A549 (cell line): ENCODE measurements at regions not wholly inside any gene's neighbourhood (a gene's known extent, or its start where the extent isn't known, plus 50 kb on each side); places are given as distances from the start of the nearest gene placed in this dataset.

Experiments
- ATAC-seq, 2 experiments: fragments of 200-7000 bp in 1 of 2; fragments of >200 bp in 1 of 2; cut with Nextera tagmentation in 1 of 2; cut with Tn5 transposase in 1 of 2; 3 replicates each; pipeline versions ENCODE4 v1.8.0 to v1.9.1; 2018 to 2020; ENCODE audit warnings: mild to moderate bottlenecking in 1 of 2, moderate library complexity in 1 of 2
- CTCF ChIA-PET: fragments of 300-600 bp; sonication (Branson Sonifier 250); formaldehyde crosslinking; extraction: SDS; loops from one replicate; lab custom pipeline; 2021; ENCODE audit warnings: antibody characterized with exemption, inconsistent platforms; lab: Yijun Ruan, JAX
- POLR2A ChIA-PET: fragments of 350-600 bp; formaldehyde crosslinking; extraction: SDS; loops from one replicate; lab custom pipeline; 2021; ENCODE audit warnings: antibody characterized with exemption, inconsistent platforms; lab: Yijun Ruan, JAX
- DNase-seq, 2 experiments: peaks; one replicate each; pipeline versions ENCODE4 v3.0.0 to v3.0.0-alpha.2; 2011 to 2016; ENCODE audit warnings: low read depth in 1 of 2, low spot score in 1 of 2
- FAIRE-seq: peaks from 2 replicates; lab custom pipeline; 2011; peaks lifted over from hg19 to GRCh38; lab: Jason Lieb, UNC
- H3K27ac ChIP-seq, 2 experiments: fragments of >200 bp; sonication (Bioruptor Twin); formaldehyde crosslinking; 3 replicates each; pipeline ENCODE4 v1.5.1; 2016 to 2017
- H3K4me1 ChIP-seq: fragments of >200 bp; sonication (Bioruptor Twin); formaldehyde crosslinking; 3 replicates; pipeline ENCODE4 v1.6.1; 2016
- H3K4me2 ChIP-seq: fragments of >200 bp; sonication (Bioruptor Twin); formaldehyde crosslinking; 3 replicates; pipeline ENCODE4 v1.6.1; 2016
- H3K4me3 ChIP-seq: fragments of >200 bp; sonication (Bioruptor Twin); formaldehyde crosslinking; 3 replicates; pipeline ENCODE4 v1.5.1; 2016
- H3K9me3 ChIP-seq: fragments of >200 bp; sonication (Bioruptor Twin); formaldehyde crosslinking; 3 replicates; pipeline ENCODE4 v1.6.1; 2016
- ATOH8 ChIP-seq: fragments of 250-450 bp; sonication (Bioruptor Pico); IDR thresholded peaks from 2 replicates; pipeline ENCODE4 v1.5.0; 2020; ENCODE audit warnings: low read depth, mild to moderate bottlenecking, moderate library complexity
- CBX2 ChIP-seq: fragments of 200-600 bp; sonication (generic); IDR thresholded peaks from 2 replicates; pipeline ENCODE4 v1.6.1; 2016; ENCODE audit warnings: low read depth, mild to moderate bottlenecking, borderline replicate concordance
- CEBPB ChIP-seq, 2 experiments: fragments of >200 bp in 1 of 2; sonication (Bioruptor Twin) in 1 of 2; formaldehyde crosslinking in 1 of 2; IDR thresholded peaks; 2 replicates each; pipeline ENCODE4 v1.6.1; 2012 to 2016
- EHF ChIP-seq: fragments of 250-450 bp; sonication (Bioruptor Pico); IDR thresholded peaks from 2 replicates; pipeline ENCODE4 v1.5.0; 2020; ENCODE audit warnings: mild to moderate bottlenecking
- EHMT2 ChIP-seq: fragments of 200-600 bp; sonication (generic); IDR thresholded peaks from 2 replicates; pipeline ENCODE4 v1.6.1; 2016; ENCODE audit warnings: antibody characterized with exemption, low read depth, mild to moderate bottlenecking, moderate library complexity
- FOSB ChIP-seq: fragments of 250-450 bp; sonication (Bioruptor Pico); IDR thresholded peaks from 2 replicates; pipeline ENCODE4 v1.5.0; 2020; ENCODE audit warnings: mild to moderate bottlenecking, moderate library complexity
- JUN ChIP-seq, 2 experiments: fragments of >200 bp; sonication (Bioruptor Twin); formaldehyde crosslinking; IDR thresholded peaks; 2 replicates in 1 of 2; 3 replicates in 1 of 2; pipeline ENCODE4 v1.6.1; 2016 to 2017
- JUNB ChIP-seq: fragments of >200 bp; sonication (Bioruptor Twin); formaldehyde crosslinking; IDR thresholded peaks from 2 replicates; pipeline ENCODE4 v1.6.1; 2016
- KDM1A ChIP-seq: fragments of 200-600 bp; sonication (generic); IDR thresholded peaks from 2 replicates; pipeline ENCODE4 v1.6.1; 2016; ENCODE audit warnings: low read depth, mild to moderate bottlenecking
- KDM5A ChIP-seq: fragments of 200-600 bp; sonication (generic); IDR thresholded peaks from 2 replicates; pipeline ENCODE4 v1.6.1; 2016; ENCODE audit warnings: antibody characterized with exemption, mild to moderate bottlenecking
- MAFK ChIP-seq: fragments of 450-650 bp; IDR thresholded peaks from 2 replicates; pipeline ENCODE4 v1.6.1; 2014; ENCODE audit not compliant: partially characterized antibody
- NR3C1 ChIP-seq: fragments of >200 bp; sonication (Bioruptor Twin); formaldehyde crosslinking; IDR thresholded peaks from 3 replicates; pipeline ENCODE4 v1.6.1; 2017
- RAD21 ChIP-seq, 2 experiments: fragments of >200 bp in 1 of 2; sonication (Bioruptor Twin) in 1 of 2; formaldehyde crosslinking in 1 of 2; IDR thresholded peaks in 1 of 2; conservative IDR thresholded peaks in 1 of 2; 2 replicates in 1 of 2; 3 replicates in 1 of 2; pipeline ENCODE4 v1.6.1; 2012 to 2018; ENCODE audit warnings: inconsistent platforms in 1 of 2
- RARB ChIP-seq: fragments of 250-450 bp; sonication (Bioruptor Pico); IDR thresholded peaks from 2 replicates; pipeline ENCODE4 v1.8.0; 2021; ENCODE audit warnings: mild to moderate bottlenecking, moderate library complexity
- RCOR1 ChIP-seq: fragments of 150-350 bp; IDR thresholded peaks from 2 replicates; pipeline ENCODE4 v1.6.1; 2014; ENCODE audit warnings: antibody characterized with exemption, low read length, low read depth
- SMC3 ChIP-seq: fragments of >200 bp; sonication (Bioruptor Twin); formaldehyde crosslinking; IDR thresholded peaks from 3 replicates; pipeline ENCODE4 v1.6.1; 2018; ENCODE audit warnings: inconsistent platforms
- TFCP2L1 ChIP-seq: fragments of 250-450 bp; sonication (Bioruptor Pico); IDR thresholded peaks from 2 replicates; pipeline ENCODE4 v1.5.0; 2021; ENCODE audit warnings: mild to moderate bottlenecking
- TP53 ChIP-seq: fragments of 250-450 bp; sonication (Bioruptor Pico); IDR thresholded peaks from 2 replicates; pipeline ENCODE4 v1.5.0; 2021; ENCODE audit warnings: mild to moderate bottlenecking, moderate library complexity
- WGBS: methylation state at CpG from one replicate; pipeline ENCODE4 v1.1.6; 2017; ENCODE audit errors: missing lambda C conversion rate; 5-methylcytosine and 5-hydroxymethylcytosine counted together
- TF ChIP-seq, protein P1 (sequence below): IDR thresholded peaks from 2 replicates; pipeline ENCODE4 v1.6.1; 2012; ENCODE audit warnings: low read depth, borderline replicate concordance
- TF ChIP-seq, protein P2 (sequence below): fragments of 250-450 bp; sonication (Bioruptor Pico); IDR thresholded peaks from 2 replicates; pipeline ENCODE4 v1.5.0; 2021; ENCODE audit warnings: mild to moderate bottlenecking, moderate library complexity, borderline replicate concordance
- TF ChIP-seq, protein P3 (sequence below): IDR thresholded peaks from 2 replicates; pipeline ENCODE4 v1.6.1; 2012
- TF ChIP-seq, protein P4 (sequence below): fragments of 200-600 bp; sonication (generic); IDR thresholded peaks from 2 replicates; pipeline ENCODE4 v1.6.1; 2016; ENCODE audit warnings: antibody characterized with exemption, mild to moderate bottlenecking, moderate library complexity

DNA sequence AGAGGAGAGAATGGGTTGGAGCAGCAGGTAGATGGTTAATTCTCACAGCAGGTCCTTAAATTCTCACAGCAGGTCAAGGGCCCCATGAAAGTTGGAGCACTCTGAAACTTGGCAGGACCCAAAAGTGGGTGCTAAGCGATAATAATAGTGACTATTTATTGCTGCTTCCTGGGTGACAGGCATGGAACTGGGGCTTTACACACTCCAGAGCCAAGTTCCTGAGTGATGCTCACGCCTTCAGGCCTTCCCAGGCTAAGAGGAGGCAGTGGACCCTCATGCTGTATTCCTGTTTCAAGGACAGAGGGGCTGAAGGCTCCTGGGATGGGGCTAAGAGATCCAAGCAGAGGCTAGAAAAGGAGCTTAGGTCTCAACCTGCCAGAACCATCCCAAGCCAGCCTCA, 180.9 kb upstream of the VASH1 start:
- DNase-seq = no peak
- ChIA-PET POLR2A (no interaction called here), CTCF (interaction anchor here (1.1 kb wide), 1 partner anchor 11 kb away, joined by 4 read pairs; no protein-coding TSS in a partner anchor)
- no peak for TF ChIP-seq KDM1A
- TF ChIP-seq TFCP2L1 (CRISPR knock-in tag) = no peak
- no peak for TF ChIP-seq RAD21 (conservative IDR thresholded peaks at IDR 0.05 in 1 of 2, IDR thresholded peaks at IDR 0.05 in 1 of 2)
- TF ChIP-seq, protein P1, sequence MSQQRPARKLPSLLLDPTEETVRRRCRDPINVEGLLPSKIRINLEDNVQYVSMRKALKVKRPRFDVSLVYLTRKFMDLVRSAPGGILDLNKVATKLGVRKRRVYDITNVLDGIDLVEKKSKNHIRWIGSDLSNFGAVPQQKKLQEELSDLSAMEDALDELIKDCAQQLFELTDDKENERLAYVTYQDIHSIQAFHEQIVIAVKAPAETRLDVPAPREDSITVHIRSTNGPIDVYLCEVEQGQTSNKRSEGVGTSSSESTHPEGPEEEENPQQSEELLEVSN = no peak
- TF ChIP-seq EHMT2 = no peak
- TF ChIP-seq, protein P2, sequence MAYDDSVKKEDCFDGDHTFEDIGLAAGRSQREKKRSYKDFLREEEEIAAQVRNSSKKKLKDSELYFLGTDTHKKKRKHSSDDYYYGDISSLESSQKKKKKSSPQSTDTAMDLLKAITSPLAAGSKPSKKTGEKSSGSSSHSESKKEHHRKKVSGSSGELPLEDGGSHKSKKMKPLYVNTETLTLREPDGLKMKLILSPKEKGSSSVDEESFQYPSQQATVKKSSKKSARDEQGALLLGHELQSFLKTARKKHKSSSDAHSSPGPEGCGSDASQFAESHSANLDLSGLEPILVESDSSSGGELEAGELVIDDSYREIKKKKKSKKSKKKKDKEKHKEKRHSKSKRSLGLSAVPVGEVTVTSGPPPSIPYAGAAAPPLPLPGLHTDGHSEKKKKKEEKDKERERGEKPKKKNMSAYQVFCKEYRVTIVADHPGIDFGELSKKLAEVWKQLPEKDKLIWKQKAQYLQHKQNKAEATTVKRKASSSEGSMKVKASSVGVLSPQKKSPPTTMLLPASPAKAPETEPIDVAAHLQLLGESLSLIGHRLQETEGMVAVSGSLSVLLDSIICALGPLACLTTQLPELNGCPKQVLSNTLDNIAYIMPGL (CRISPR knock-in tag) = no peak
- TF ChIP-seq NR3C1 = no peak
- TF ChIP-seq RARB (CRISPR knock-in tag) = no peak
- TF ChIP-seq RCOR1 = no peak
- TF ChIP-seq SMC3 = no peak
- no peak for TF ChIP-seq FOSB (CRISPR knock-in tag)
- no peak for TF ChIP-seq CEBPB (IDR thresholded peaks at IDR 0.05)
- no peak for TF ChIP-seq TP53 (CRISPR knock-in tag)
- no peak for TF ChIP-seq JUN (IDR thresholded peaks at IDR 0.05)
- TF ChIP-seq MAFK = no peak
- no peak for TF ChIP-seq JUNB
- TF ChIP-seq ATOH8 (CRISPR knock-in tag) = no peak
- H3K9me3 ChIP-seq = no peaks in the 10 kb centered on the region
- FAIRE-seq = no peak
- no peaks in the 10 kb centered on the region for H3K4me1 ChIP-seq
- H3K4me2 ChIP-seq = no peak overlapping the region
- ATAC-seq = no peak
- no peak overlapping the region for H3K27ac ChIP-seq
- 39% methylated on average over 2 of the region's 2 CpGs for WGBS
- no peak overlapping the region for H3K4me3 ChIP-seq

- FAIRE-seq (no peak), ATAC-seq (no peak), DNase-seq (no peak)
- Histone ChIP-seq H3K27ac (no peak overlapping the region), H3K4me2 (no peak overlapping the region), H3K9me3 (no peaks in the 10 kb centered on the region), H3K4me1 (no peaks in the 10 kb centered on the region), H3K4me3 (no peak overlapping the region)
- 69% methylated on average over 1 of the region's 1 CpG for WGBS
- no peak for TF ChIP-seq JUN (IDR thresholded peaks at IDR 0.05)
- no peak for TF ChIP-seq JUNB
- TF ChIP-seq, protein P3, sequence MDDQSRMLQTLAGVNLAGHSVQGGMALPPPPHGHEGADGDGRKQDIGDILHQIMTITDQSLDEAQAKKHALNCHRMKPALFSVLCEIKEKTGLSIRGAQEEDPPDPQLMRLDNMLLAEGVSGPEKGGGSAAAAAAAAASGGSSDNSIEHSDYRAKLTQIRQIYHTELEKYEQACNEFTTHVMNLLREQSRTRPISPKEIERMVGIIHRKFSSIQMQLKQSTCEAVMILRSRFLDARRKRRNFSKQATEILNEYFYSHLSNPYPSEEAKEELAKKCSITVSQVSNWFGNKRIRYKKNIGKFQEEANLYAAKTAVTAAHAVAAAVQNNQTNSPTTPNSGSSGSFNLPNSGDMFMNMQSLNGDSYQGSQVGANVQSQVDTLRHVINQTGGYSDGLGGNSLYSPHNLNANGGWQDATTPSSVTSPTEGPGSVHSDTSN = no peak
- POLR2A ChIA-PET = no interaction called here
- CTCF ChIA-PET = interaction anchor here (0.6 to 1.1 kb wide), 2 partner anchors 10 to 975 kb away, joined by 3 to 4 read pairs; no protein-coding TSS in a partner anchor
These were observed 180.3 kb upstream of the VASH1 start for GRCh38 chr14:76580967-76581366.

- no peak for DNase-seq
- H3K9me3 ChIP-seq = no peaks in the 10 kb centered on the region
- H3K4me3 ChIP-seq = no peak overlapping the region
- ChIA-PET CTCF (interaction anchor here (0.6 to 0.8 kb wide), 2 partner anchors 11 to 975 kb away, joined by 3 read pairs; no protein-coding TSS in a partner anchor), POLR2A (no interaction called here)
- TF ChIP-seq KDM5A = no peak
- TF ChIP-seq JUNB = no peak
- TF ChIP-seq, protein P4, sequence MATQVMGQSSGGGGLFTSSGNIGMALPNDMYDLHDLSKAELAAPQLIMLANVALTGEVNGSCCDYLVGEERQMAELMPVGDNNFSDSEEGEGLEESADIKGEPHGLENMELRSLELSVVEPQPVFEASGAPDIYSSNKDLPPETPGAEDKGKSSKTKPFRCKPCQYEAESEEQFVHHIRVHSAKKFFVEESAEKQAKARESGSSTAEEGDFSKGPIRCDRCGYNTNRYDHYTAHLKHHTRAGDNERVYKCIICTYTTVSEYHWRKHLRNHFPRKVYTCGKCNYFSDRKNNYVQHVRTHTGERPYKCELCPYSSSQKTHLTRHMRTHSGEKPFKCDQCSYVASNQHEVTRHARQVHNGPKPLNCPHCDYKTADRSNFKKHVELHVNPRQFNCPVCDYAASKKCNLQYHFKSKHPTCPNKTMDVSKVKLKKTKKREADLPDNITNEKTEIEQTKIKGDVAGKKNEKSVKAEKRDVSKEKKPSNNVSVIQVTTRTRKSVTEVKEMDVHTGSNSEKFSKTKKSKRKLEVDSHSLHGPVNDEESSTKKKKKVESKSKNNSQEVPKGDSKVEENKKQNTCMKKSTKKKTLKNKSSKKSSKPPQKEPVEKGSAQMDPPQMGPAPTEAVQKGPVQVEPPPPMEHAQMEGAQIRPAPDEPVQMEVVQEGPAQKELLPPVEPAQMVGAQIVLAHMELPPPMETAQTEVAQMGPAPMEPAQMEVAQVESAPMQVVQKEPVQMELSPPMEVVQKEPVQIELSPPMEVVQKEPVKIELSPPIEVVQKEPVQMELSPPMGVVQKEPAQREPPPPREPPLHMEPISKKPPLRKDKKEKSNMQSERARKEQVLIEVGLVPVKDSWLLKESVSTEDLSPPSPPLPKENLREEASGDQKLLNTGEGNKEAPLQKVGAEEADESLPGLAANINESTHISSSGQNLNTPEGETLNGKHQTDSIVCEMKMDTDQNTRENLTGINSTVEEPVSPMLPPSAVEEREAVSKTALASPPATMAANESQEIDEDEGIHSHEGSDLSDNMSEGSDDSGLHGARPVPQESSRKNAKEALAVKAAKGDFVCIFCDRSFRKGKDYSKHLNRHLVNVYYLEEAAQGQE = no peak
- no peak for TF ChIP-seq EHF (CRISPR knock-in tag)
- TF ChIP-seq TP53 (CRISPR knock-in tag) = no peak
- TF ChIP-seq CBX2 = no peak
- FAIRE-seq = no peak
- 8% methylated on average over 1 of the region's 1 CpG for WGBS
- ATAC-seq = no peak
- no peaks in the 10 kb centered on the region for H3K4me1 ChIP-seq
- no peak overlapping the region for H3K4me2 ChIP-seq
- no peak overlapping the region for H3K27ac ChIP-seq
These were observed 179.7 kb upstream of the VASH1 start for GRCh38 chr14:76581592-76581991.
